GM18868 (cell line): ENCODE measurements at regions not wholly inside any gene's neighbourhood (a gene's known extent, or its start where the extent isn't known, plus 50 kb on each side); places are given as distances from the start of the nearest gene placed in this dataset.

Experiments
- ATAC-seq: cut with Tn5 transposase; IDR thresholded peaks from one replicate; pipeline ENCODE4 v1.9.1; 2021; ENCODE audit warnings: mild to moderate bottlenecking, moderate library complexity; ENCODE audit not compliant: unreplicated experiment

DNA sequence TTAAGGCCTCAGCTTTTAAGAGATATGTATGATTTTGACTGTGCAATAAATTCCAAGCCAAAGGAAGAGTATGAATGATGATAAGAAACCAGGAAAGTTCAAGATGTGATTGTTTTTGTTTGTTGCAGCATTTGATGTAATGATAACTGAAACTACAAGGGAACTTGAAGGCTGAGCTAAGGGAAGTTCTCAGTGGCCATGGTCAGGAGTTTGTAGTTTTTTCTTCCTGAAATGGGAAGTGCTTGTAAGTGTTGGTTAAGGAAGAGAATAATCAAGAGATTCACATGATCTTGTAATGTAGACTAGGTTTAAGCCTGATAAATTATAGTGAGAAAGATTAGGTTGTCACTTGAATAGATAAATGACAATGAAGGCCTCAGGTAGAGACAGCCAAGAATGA is 53.4 kb downstream of the PTCHD4 start:
- no peak for ATAC-seq

DNA sequence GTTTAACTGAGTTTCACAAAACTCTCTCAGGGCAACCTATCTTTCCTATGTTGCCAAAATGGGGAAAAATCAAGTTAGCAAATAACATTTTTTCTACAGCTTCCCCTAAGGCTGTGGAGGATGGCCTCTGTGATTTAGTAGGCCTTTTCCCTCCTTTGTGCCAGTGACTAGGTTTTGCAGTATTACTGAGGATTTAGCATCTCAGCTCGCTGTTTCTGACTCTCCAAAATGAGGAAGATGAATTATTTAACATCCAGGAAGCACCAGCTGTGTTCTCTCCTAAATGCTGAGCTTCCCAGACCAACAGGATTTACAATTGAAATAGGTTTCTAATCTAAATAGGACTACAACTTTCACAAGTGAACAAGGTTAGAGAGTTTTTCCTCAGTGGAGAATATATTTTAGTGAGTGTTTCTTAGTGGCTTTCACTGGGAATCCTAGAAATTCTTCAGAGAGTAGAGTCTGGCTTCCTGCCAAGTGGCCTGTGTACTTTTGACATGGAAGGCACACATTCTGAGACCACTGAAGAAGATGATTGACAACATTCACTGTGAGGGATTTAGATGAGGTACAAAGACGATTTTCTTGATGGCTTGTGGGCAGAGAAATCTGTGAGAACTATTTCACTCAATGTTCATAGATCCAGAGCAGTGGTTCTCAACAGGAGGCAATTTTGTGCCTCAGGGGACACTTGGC is 62.4 kb downstream of the PTCHD4 start:
- no peak for ATAC-seq

DNA sequence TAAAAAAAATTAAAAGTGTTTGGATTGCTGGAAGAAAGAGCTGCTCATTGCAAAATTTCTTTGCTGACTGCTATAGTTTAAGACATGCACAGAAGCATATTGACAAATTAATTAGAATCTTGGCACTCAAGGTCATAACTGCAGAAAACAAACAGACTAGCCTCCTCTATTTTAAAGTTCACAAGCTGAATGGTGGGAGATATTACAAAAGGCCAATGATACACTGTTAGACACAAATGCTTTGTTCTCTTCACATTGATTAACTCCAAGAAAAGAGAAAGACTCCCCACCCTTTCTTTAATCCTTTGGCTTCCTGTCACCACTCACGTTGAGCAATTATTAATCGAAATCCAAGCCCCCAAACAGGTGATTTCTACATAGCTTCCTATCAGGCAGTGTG is 69.1 kb downstream of the PTCHD4 start:
- no peak for ATAC-seq

DNA sequence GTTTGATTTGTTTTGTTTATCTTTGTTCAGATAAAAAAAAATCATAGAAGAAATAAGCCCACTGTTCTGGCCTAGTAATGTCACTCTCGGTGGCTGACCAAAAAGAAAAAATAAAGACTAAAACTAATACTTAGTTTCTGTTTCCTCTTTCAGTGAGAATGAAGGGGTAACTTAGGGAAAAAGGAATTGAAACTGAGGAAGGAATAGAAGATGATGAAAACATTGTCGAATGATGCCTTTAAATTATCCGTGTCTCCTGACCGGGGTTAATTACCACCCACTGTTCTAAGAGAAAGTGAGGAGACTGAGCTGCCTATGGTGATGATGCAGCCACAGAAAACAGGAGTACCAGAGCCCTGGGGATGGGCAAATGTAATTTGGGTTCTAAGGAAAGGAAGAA is 73.1 kb downstream of the PTCHD4 start:
- ATAC-seq = peak; percentile 42

DNA sequence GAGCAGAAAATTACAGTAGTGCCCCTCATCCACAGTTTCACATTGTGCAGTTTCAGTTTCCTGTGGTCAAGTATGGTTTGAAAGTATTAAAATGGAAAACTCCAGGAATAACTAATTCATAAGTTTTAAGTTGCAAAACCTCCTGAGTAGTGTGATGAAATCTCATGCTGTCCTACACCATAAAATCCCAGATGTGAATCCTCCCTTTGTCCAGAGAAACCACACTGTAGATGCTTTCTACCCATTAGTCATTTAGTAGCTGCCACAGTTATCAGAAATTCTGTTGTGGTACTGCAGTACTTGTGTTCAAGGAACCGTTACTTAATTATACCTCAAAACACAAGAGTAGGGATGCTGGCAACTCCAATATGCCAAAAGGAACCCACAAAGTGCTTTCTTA is 74.7 kb downstream of the PTCHD4 start:
- ATAC-seq = no peak

DNA sequence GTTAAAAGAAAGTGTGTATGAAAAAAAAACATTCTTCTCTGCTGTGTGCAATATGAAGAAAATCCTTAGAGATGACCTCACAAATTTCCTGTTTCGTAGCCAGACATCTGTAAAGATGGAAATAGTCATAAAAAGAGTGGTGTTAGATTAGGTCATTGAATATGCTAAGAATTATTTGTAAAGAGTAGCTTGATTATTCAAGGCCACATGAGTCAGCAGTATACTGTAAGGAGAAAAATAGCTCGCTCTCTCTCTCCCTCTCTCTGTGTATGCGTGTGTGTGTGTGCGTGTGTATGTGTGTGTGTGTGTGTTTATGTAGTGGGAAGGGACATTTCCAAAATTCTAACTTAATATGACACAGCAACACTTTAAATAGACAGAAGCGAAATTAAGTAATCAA is 78.8 kb downstream of the PTCHD4 start:
- no peak for ATAC-seq

DNA sequence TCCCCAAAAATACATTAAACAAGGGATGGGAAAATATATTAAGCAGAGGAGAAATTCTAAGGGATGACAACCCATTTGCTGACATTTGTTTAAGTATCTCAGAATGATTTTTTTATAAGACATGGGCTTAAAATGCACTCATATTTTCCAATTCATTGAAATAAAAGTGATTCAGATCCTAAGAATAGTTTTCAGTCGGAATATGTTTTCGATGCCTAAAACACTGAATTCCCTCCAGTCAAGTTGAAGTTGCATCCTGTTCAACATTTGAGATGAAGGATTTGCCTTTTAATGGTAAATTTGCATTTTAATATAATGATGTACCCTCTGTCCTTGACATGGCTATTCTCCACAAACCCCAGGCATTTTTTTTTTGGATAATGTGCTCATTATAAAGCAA is 79.3 kb downstream of the PTCHD4 start:
- no peak for ATAC-seq

DNA sequence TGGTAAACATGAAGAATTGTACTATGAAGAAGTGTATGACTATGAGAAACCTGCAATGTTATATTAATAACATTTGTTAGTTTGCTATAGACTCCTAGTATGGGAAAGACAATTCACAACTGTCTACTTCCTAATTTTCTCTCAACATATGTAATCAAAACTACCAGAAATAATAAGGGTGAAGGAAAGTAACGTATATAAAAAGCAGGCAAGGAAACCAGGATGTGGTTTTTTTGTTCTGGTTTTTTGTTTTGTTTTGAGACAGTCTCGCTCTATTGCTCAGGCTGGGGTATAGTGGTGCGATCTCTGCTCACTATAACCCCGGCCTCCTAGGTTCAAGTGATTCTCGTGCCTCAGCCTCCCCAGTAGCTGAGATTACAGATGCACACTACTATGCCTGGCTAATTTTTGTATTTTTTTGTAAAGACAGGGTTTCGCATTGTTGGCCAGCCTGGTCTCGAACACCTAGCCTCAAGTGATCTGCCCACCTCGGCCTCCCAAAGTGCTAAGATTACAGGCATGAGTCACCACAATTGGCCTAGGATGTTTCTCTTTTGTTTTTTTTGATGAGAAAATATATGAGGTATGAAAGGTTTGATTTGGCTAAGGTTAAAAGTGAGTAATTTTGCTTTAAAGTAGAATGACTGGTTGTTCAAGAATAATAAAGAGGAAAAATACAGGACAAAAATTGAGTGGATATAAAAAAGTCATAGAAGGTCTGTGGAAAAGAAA is 83.1 kb downstream of the PTCHD4 start:
- peak; percentile 87 for ATAC-seq

DNA sequence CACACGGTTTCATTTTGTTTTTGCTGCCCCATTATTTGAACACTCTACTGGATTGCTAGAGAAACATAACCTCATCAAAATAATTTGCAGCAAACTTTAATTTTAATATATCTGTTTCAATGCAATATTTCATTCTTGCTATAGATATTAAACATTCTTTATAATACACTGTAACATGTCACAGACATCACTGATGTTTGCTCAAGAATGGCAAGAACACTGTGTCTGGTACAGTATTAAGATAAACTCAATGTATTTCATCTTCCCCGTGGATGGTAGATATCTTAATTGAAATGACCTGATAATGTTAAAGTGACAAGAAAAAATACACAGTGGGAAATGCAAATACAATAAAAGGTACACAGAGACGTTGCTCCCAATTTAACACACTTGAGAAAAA is 86.0 kb downstream of the PTCHD4 start:
- ATAC-seq = no peak

DNA sequence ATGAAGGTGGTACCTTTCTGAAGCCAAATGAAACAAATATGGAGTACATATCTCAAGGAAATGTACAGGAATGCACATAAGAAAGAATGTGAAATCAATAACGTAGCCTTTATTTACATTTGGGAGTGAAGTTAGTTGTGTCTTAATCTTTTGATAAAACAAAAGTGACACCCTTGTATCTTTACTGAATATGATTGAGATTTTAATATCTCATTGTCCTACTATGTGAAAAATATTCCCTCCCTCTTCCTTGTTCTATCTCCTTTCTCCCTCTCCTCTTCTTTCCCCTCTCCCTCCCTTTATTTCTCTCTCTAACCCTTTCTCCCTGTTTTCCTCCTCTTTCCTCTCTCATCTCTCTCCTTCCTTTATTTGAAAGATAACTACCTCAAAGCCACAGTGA is 89.1 kb downstream of the PTCHD4 start:
- ATAC-seq = no peak

DNA sequence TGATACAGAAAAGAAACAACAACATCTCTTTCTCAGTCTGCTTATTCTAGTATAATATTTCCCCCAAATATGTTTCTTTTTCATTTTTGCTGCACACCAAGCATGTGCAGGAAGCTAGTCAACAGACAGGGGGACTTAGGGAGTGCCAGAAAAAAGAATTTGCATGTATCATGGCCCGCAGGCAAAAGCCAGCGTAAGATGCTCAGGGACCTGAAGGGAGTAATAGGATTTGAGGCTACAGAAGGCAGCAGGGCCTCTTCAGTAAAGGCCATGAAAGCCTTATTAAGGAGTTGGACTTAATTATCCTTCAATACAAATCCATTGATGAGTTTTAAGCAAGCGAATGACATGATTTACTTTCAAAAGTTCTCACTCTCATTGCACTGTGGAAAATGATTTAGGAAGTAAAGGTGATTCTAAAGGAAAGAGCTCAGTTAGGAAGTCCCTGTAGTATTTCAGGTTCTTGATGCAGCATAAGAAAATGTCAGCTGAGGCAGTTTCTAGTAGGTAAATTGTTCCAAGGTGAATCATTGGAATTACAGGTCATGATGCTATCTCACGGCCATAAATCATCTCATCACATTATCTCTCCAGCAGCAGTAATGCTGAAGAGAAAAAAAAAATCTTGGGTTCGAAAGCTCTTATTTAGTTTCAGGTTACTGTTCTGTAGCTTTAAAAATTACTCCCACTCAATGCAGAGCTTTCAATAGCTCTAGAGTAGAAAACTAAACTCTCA is 94.8 kb downstream of the PTCHD4 start:
- ATAC-seq = no peak

DNA sequence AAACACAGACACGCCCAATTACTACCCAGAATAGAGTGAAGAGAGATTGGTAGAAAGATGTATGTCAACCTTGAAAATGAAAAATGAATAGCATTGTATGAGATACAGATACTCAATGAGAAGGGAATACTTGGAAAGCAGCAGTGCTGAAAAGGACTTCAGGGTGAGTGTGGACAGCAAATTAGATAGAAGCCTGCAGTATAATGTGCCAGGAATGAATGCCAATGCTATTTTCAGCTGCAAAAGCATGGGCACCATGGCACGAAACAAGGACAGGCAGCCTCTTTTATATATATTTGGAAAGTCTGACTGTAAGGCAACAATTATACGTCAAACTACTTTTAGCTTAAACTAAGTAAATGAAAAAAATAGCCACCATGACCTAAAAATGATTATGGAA is 118.2 kb downstream of the PTCHD4 start:
- no peak for ATAC-seq

DNA sequence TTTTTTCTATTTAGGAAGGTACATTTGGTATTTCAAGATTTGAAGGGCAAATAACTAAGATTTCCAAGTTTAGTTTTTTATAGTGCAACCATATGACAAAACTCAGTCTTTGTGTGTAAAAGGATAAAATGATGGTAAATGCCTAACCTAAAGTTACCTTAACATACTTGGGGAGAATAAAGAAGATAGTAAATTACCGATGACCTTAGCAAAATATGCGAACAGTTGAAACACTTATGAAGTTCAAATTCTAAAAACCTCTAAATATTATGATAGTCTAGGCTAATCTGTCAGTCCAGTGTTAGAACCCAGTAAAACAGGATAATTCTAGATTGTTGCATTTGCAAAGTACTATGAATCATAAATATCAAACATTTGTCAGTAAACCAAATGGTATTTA is 127.5 kb downstream of the PTCHD4 start:
- ATAC-seq = no peak

DNA sequence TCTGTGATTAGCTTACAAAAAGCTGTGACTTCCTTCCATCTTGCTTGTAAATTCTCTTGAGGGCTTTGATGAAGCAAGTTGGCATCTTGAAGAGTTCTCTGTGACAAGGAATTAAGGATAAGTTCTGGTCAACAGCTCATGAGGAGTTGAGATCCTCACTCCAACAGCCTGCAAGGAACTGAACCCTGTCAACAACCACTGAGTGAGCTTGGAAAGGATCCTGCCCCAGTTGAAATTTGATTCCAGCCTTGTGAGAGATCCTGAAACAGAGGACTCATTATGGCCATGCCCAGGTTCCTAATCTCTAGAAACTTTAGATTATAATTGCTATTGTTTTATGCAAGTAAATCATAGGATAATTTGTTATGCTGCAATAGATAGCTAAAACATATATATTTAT is 133.7 kb downstream of the PTCHD4 start:
- ATAC-seq = no peak

DNA sequence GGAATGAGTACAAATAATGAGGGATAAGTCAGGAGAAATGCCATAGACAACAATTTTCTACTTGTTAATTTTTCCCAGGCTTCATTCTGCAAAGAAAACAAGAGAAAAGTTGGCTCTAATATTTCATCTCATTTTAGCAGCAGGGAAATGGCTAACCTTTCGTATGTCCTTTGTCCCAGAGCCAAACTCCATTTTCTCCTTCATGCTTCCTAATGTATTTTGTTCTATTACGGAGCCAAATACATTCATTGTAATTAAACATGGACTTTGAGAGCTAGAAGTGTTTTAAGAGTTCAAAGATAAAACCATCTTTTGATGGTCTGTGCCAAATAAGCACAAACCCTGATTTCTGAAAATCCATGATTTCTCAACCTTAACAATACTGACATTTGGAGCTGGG is 136.9 kb downstream of the PTCHD4 start:
- ATAC-seq = no peak

DNA sequence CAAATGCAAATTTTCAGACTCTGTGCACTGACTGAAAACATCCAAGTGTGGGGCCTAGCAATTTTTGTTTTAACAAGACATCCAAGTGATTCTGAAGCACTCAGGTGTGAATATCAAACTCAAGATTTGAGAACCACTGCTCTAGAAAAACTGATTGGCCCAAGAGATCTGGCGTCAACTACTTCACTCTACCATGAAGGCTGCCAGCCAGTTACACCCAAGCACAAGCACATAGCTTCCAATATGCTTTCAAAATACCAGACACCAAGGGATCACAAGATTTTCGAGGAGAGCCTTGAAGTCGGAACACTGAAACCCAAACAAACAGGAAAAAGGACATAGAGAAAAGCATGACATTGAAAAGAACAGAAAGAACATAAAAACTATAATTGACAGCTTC is 140.2 kb downstream of the PTCHD4 start:
- no peak for ATAC-seq

DNA sequence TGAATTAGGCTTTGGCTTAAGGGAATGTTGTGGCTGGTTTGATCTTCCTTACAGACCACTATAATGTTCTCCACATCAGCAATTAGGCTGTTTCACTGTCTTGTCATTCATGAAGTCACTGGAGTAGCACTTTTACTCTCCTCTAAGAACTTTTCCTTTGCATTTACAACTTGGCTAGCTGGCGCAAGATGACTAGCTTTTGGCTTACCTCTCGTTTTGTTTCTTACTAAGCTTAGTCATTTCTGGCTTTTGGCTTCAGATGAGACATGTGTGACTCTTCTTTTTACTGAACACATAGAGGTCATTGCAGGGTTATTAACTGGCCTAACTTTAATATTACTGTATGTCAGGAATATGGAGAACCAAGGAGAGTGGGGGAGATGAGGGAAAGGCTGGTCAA is 143.2 kb downstream of the PTCHD4 start:
- ATAC-seq = no peak

DNA sequence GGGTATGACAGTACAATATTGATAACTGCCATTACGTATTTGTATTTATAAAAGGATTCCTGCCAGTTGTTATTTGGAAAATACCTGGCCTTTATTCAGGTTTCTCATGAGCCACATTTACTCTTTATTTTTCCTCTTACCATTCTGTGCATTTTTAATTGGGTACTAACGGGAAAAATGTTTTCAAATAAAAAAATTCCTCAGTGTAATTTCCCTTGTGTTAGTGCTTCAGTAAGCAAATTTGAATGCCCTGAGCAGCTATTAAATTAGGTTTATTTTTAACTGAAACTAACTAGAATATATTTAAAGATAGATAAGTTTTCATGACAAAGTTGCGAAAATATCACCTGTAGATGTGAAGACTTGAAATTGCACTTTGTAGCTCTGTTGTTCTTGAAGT is 146.0 kb downstream of the PTCHD4 start:
- ATAC-seq = no peak

DNA sequence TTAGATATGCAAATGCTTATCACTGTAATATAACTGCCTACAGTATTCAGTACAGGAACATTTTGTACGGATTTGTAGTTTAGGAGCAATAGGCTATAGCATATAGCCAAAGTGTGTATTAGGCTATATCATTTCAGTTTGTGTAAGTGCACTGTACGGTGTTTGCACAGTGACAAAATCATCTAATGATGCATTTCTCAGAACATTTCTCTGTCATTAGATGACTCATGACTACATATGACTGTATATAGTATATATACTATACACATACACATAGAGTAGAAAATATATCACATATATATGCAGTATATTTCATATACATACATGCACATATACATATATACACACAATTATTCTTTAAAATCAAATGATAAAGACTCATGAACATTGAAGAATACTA is 158.4 kb downstream of the PTCHD4 start:
- ATAC-seq = no peak

DNA sequence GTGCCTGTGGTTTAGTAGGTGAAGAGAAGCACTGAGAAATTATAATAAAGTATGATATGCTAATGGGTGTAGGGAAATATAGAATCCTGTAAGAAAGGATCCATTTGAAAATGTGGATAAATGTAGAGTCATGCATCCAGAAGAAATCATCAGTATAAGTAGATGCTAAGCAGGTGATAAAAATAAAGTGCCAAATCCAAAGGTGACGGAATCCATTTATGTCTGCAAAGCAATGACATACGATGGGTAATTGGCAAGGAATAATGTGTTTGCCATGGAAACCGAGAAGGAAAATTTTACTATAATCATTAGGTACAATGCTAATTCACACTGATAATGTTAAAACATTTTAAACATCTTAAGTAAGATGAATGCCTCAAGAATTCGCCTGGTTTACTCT is 163.0 kb downstream of the OPN5 start:
- ATAC-seq = no peak

DNA sequence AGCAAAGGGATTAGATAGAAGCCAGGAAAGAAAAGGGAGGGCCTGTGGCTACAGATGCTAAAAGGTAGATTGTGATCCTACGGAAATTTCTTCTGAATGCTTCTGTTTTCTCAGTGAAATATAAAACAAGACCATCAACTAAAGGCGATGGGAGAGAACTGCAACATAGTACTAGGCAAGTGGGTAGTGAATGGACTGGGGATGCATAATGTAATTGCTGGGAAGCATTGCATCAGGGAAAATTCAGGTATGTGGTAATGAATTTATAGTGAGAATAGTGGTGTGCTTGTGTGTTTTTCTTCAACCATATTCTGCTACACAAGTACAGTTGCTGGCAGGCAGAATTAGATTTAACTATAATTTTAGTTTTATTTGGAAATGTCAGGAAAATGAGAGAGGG is 156.6 kb downstream of the OPN5 start:
- ATAC-seq = no peak

DNA sequence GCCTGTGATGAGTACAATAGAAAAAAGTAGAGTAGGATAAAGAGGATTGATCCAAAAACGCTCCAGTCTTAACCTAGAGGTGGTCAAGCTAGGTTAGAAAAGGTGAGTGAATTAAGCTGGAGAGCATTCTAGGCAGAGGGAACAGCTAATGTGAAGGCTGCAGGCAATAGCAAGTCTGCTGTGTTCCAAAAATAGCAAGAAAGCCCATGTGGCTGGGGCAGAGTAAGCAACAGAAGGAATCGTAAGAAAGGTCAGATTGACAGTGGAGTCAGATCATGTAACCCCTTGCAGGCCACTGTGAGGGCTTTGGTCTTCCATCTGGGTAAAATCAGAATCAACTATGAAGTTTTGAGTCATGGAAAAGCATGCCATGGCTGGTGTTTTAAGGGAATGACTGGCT is 155.0 kb downstream of the OPN5 start:
- ATAC-seq = no peak
